GM12872 (cell line): ENCODE measurements at regions not wholly inside any gene's neighbourhood (a gene's known extent, or its start where the extent isn't known, plus 50 kb on each side); places are given as distances from the start of the nearest gene placed in this dataset.

Experiments
- CTCF ChIP-seq: IDR thresholded peaks from 3 replicates; pipeline ENCODE4 v1.5.1; 2011; ENCODE audit warnings: low read depth, mild to moderate bottlenecking, low read length, moderate library complexity; ENCODE audit not compliant: insufficient read depth

GRCh38 chr7:17502213-17503060 is 204.0 kb downstream of the AHR start:
- no peak for TF ChIP-seq CTCF

- TF ChIP-seq CTCF: no peak
Observed at GRCh38 chr7:17506095-17506494, 207.6 kb downstream of the AHR start.

GRCh38 chr7:17506596-17506995 is 208.1 kb downstream of the AHR start:
- no peak for TF ChIP-seq CTCF

GRCh38 chr7:17507717-17508116 is 209.3 kb downstream of the AHR start:
- no peak for TF ChIP-seq CTCF

GRCh38 chr7:17512181-17512675 is 213.8 kb downstream of the AHR start:
- TF ChIP-seq CTCF: no peak

- no peak for TF ChIP-seq CTCF
Observed at GRCh38 chr7:17516771-17517170, 218.3 kb downstream of the AHR start.

- no peak for TF ChIP-seq CTCF
Observed at GRCh38 chr7:17520941-17521340, 222.5 kb downstream of the AHR start.
